HL-60 (cell line): ENCODE measurements at regions not wholly inside any gene's neighbourhood (a gene's known extent, or its start where the extent isn't known, plus 50 kb on each side); places are given as distances from the start of the nearest gene placed in this dataset.

Experiments
- DNase-seq, 2 experiments: peaks; one replicate each; pipeline ENCODE4 v3.0.0-alpha.2; 2010 to 2020; ENCODE audit warnings: low read depth in 1 of 2, low spot score in 1 of 2
- H3K27ac ChIP-seq: fragments of 250-450 bp; sonication (Bioruptor Pico); replicated peaks from 2 replicates; pipeline ENCODE4 v1.5.1; 2020; ENCODE audit warnings: mild to moderate bottlenecking, moderate library complexity
- H3K27me3 ChIP-seq: fragments of 250-450 bp; sonication (Bioruptor Pico); 2 replicates; pipeline ENCODE4 v1.5.1; 2021; ENCODE audit warnings: mild to moderate bottlenecking, moderate library complexity; ENCODE audit not compliant: insufficient read depth, poor library complexity, severe bottlenecking
- H3K4me3 ChIP-seq: replicated peaks from 2 replicates; pipeline ENCODE4 v1.5.1; 2011; ENCODE audit warnings: mild to moderate bottlenecking, control low read depth, low read length; ENCODE audit not compliant: insufficient read depth
- CTCF ChIP-seq: IDR thresholded peaks from one replicate; pipeline ENCODE4 v1.5.1; 2011; ENCODE audit warnings: low read length, control low read depth, inconsistent platforms; ENCODE audit not compliant: insufficient read depth
- GABPA ChIP-seq: IDR thresholded peaks from 2 replicates; pipeline ENCODE4 v1.6.1; 2012; ENCODE audit warnings: low read depth
- POLR2AphosphoS5 ChIP-seq: IDR thresholded peaks from 2 replicates; pipeline ENCODE4 v1.6.1; 2012; ENCODE audit warnings: low read depth
- REST ChIP-seq: IDR thresholded peaks from 2 replicates; pipeline ENCODE4 v1.6.1; 2012; ENCODE audit warnings: low read depth; ENCODE audit not compliant: insufficient replicate concordance
- SPI1 ChIP-seq: IDR thresholded peaks from 2 replicates; pipeline ENCODE4 v1.6.1; 2012; ENCODE audit warnings: low read depth, mild to moderate bottlenecking, borderline replicate concordance

GRCh38 chr13:107079423-107080049 lies 511.6 kb upstream of the ARGLU1 start:
- Histone ChIP-seq H3K27ac (no peak overlapping the region), H3K4me3 (no peak overlapping the region), H3K27me3 (no peaks in the 10 kb centered on the region)
- TF ChIP-seq POLR2AphosphoS5 = no peak
- TF ChIP-seq GABPA = no peak
- TF ChIP-seq REST = no peak
- no peak for TF ChIP-seq CTCF
- no peak for TF ChIP-seq SPI1
- no peak for DNase-seq

GRCh38 chr13:107078229-107078765 lies 510.4 kb upstream of the ARGLU1 start:
- Histone ChIP-seq H3K27ac (no peak overlapping the region), H3K4me3 (no peak overlapping the region), H3K27me3 (no peaks in the 10 kb centered on the region)
- TF ChIP-seq REST (no peak), GABPA (no peak), CTCF (no peak), SPI1 (no peak), POLR2AphosphoS5 (no peak)
- no peak for DNase-seq

GRCh38 chr13:107076801-107077200 lies 508.9 kb upstream of the ARGLU1 start:
- no peak for DNase-seq
- Histone ChIP-seq H3K4me3 (no peak overlapping the region), H3K27me3 (no peaks in the 10 kb centered on the region), H3K27ac (no peak overlapping the region)
- TF ChIP-seq REST = no peak
- no peak for TF ChIP-seq POLR2AphosphoS5
- no peak for TF ChIP-seq SPI1
- TF ChIP-seq GABPA = no peak
- no peak for TF ChIP-seq CTCF
